ENCODE measurements at regions not wholly inside any gene's neighbourhood (a gene's known extent, or its start where the extent isn't known, plus 50 kb on each side); places are given as distances from the start of the nearest gene placed in this dataset.
A peak's percentile ranks its signal among the peaks of the same experiment; 100 is the strongest.

- no peaks in the 10 kb centered on the region for H3K9me3 ChIP-seq (ENCODE audit: low read length)
- H2AFZ ChIP-seq (ENCODE audit: low read length) = no peak overlapping the region
- H3K79me2 ChIP-seq (ENCODE audit: insufficient read depth, low read length) = no peaks in the 10 kb centered on the region
- no peak overlapping the region for H3K4me3 ChIP-seq (ENCODE audit: low read depth, low read length, poor library complexity, severe bottlenecking)
- H3F3A ChIP-seq (ENCODE audit: insufficient read depth, low read length) = no peaks in the 10 kb centered on the region
- no peaks in the 10 kb centered on the region for H3K4me1 ChIP-seq (ENCODE audit: insufficient read depth, low read length, severe bottlenecking)
- H3K27ac ChIP-seq (ENCODE audit: low read depth, low read length, poor library complexity, severe bottlenecking) = no peak overlapping the region
- H3K4me2 ChIP-seq (ENCODE audit: low read length) = no peak overlapping the region
- TF ChIP-seq CTCF (IDR thresholded peaks at IDR 0.05; ENCODE audit: low read length) (no peak), EZH2 (IDR thresholded peaks at IDR 0.05; ENCODE audit: borderline replicate concordance, low read length) (no peak)
- H3K27me3 ChIP-seq (ENCODE audit: insufficient read depth, low read length) = no peaks in the 10 kb centered on the region
- no peaks in the 10 kb centered on the region for H4K20me1 ChIP-seq (ENCODE audit: insufficient read depth, low read length)
- no peaks in the 10 kb centered on the region for H3K9me2 ChIP-seq (ENCODE audit: low read depth, low read length)
- H3K9ac ChIP-seq (ENCODE audit: low read length) = no peak overlapping the region
- no peaks in the 10 kb centered on the region for H3K36me3 ChIP-seq (ENCODE audit: insufficient read depth, low read length)
Observed at GRCh38 chr12:127292736-127293135, 974.2 kb upstream of the TMEM132C start.

- Histone ChIP-seq H3K27me3 (ENCODE audit: insufficient read depth, low read length) (no peaks in the 10 kb centered on the region), H3K9me3 (ENCODE audit: low read length) (no peaks in the 10 kb centered on the region), H3K9me2 (ENCODE audit: low read depth, low read length) (no peaks in the 10 kb centered on the region), H3K9ac (ENCODE audit: low read length) (no peak overlapping the region), H3F3A (ENCODE audit: insufficient read depth, low read length) (no peaks in the 10 kb centered on the region), H4K20me1 (ENCODE audit: insufficient read depth, low read length) (no peaks in the 10 kb centered on the region), H3K36me3 (ENCODE audit: insufficient read depth, low read length) (no peaks in the 10 kb centered on the region), H3K4me3 (ENCODE audit: low read depth, low read length, poor library complexity, severe bottlenecking) (no peak overlapping the region), H3K4me2 (ENCODE audit: low read length) (no peak overlapping the region), H2AFZ (ENCODE audit: low read length) (no peak overlapping the region), H3K79me2 (ENCODE audit: insufficient read depth, low read length) (no peaks in the 10 kb centered on the region), H3K4me1 (ENCODE audit: insufficient read depth, low read length, severe bottlenecking) (no peaks in the 10 kb centered on the region), H3K27ac (ENCODE audit: low read depth, low read length, poor library complexity, severe bottlenecking) (no peak overlapping the region)
- TF ChIP-seq CTCF (IDR thresholded peaks at IDR 0.05; ENCODE audit: low read length) (peak; percentile 74), EZH2 (IDR thresholded peaks at IDR 0.05; ENCODE audit: borderline replicate concordance, low read length) (no peak)
Observed at GRCh38 chr12:127293507-127294310, 973.3 kb upstream of the TMEM132C start.

DNA sequence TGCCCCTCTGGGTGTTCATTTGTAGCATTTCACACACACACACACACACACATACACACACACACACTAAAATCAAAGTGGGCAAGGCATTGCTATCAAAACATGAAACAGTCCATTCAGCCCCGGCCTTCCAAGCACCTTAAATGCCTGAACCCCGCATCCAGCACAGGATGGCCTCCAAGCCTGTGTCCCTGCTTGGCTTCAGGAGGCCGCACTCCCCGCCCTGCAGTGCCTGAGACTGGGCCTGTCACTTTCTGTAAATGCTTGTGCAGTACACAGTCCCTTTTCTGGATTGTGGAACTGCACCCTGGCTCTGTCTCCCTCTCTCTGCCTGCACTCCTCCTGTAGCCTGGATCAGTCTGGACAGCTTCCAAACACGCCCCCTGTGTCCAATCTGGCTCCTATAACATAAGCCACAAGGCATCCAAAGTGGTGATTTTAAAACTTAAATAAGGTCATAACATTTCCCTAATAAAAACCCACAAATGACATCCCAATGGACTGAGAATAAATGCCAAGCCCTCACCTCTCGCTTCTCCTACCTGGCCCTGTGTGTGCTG, 972.2 kb upstream of the TMEM132C start:
- TF ChIP-seq CTCF (IDR thresholded peaks at IDR 0.05; ENCODE audit: low read length) (no peak), EZH2 (IDR thresholded peaks at IDR 0.05; ENCODE audit: borderline replicate concordance, low read length) (no peak)
- Histone ChIP-seq H3K79me2 (ENCODE audit: insufficient read depth, low read length) (no peaks in the 10 kb centered on the region), H3K9me2 (ENCODE audit: low read depth, low read length) (no peaks in the 10 kb centered on the region), H3K4me1 (ENCODE audit: insufficient read depth, low read length, severe bottlenecking) (no peaks in the 10 kb centered on the region), H3K9me3 (ENCODE audit: low read length) (no peaks in the 10 kb centered on the region), H3F3A (ENCODE audit: insufficient read depth, low read length) (no peaks in the 10 kb centered on the region), H2AFZ (ENCODE audit: low read length) (no peak overlapping the region), H3K4me2 (ENCODE audit: low read length) (no peak overlapping the region), H3K4me3 (ENCODE audit: low read depth, low read length, poor library complexity, severe bottlenecking) (no peak overlapping the region), H4K20me1 (ENCODE audit: insufficient read depth, low read length) (no peaks in the 10 kb centered on the region), H3K9ac (ENCODE audit: low read length) (no peak overlapping the region), H3K27ac (ENCODE audit: low read depth, low read length, poor library complexity, severe bottlenecking) (no peak overlapping the region), H3K36me3 (ENCODE audit: insufficient read depth, low read length) (no peaks in the 10 kb centered on the region), H3K27me3 (ENCODE audit: insufficient read depth, low read length) (no peaks in the 10 kb centered on the region)
